H1 (cell line): ENCODE measurements at regions not wholly inside any gene's neighbourhood (a gene's known extent, or its start where the extent isn't known, plus 50 kb on each side); places are given as distances from the start of the nearest gene placed in this dataset.

Experiments used
- CTCF ChIA-PET: fragments of 300-600 bp; sonication (Branson Sonifier 250); formaldehyde crosslinking; loops from one replicate; lab custom pipeline; 2021; ENCODE audit not compliant: partially characterized antibody; lab: Charles Lee
- POLR2A ChIA-PET: fragments of 300-600 bp; sonication (Branson Sonifier 250); formaldehyde crosslinking; loops from one replicate; lab custom pipeline; 2021; ENCODE audit warnings: inconsistent platforms; ENCODE audit not compliant: partially characterized antibody; lab: Charles Lee
- DNase-seq, 2 experiments: peaks; one replicate each; pipeline versions ENCODE4 v3.0.0 to v3.0.0-alpha.2; 2010 to 2022; ENCODE audit warnings: low spot score in 2 of 2, low read depth in 1 of 2, mixed read lengths in 1 of 2
- FAIRE-seq: peaks from 2 replicates; lab custom pipeline; 2011; peaks lifted over from hg19 to GRCh38; lab: Jason Lieb, UNC
- H2AFZ ChIP-seq: 2 replicates; pipeline ENCODE4 v1.8.1; 2012; ENCODE audit warnings: low read length, inconsistent platforms
- H2AK5ac ChIP-seq: 2 replicates; pipeline ENCODE4 v1.6.1; 2013; ENCODE audit warnings: low read depth, low read length
- H2BK120ac ChIP-seq: replicated peaks from 2 replicates; pipeline ENCODE3; 2013; ENCODE audit warnings: low read depth, low read length, inconsistent platforms
- H2BK12ac ChIP-seq: 2 replicates; pipeline ENCODE4 v1.6.1; 2013; ENCODE audit warnings: low read depth, low read length
- H2BK15ac ChIP-seq: 2 replicates; pipeline ENCODE4 v1.6.1; 2013; ENCODE audit warnings: low read length
- H2BK20ac ChIP-seq: 2 replicates; pipeline ENCODE4 v1.6.1; 2013; ENCODE audit warnings: low read length
- H2BK5ac ChIP-seq: 2 replicates; pipeline ENCODE4 v1.6.1; 2013; ENCODE audit warnings: low read depth, low read length
- H3K14ac ChIP-seq: 2 replicates; pipeline ENCODE4 v1.6.1; 2013; ENCODE audit warnings: inconsistent platforms; ENCODE audit not compliant: insufficient read length
- H3K18ac ChIP-seq: 2 replicates; pipeline ENCODE4 v1.6.1; 2013; ENCODE audit warnings: low read length; ENCODE audit errors: extremely low read depth
- H3K23ac ChIP-seq: 2 replicates; pipeline ENCODE4 v1.6.1; 2013; ENCODE audit warnings: inconsistent platforms; ENCODE audit not compliant: insufficient read length
- H3K23me2 ChIP-seq: 2 replicates; pipeline ENCODE4 v1.6.1; 2013; ENCODE audit warnings: low read depth, low read length
- H3K27ac ChIP-seq: 2 replicates; pipeline ENCODE4 v1.6.1; 2011; ENCODE audit warnings: low read depth, low read length, inconsistent platforms
- H3K27me3 ChIP-seq, 4 experiments: replicated peaks in 1 of 4; 1 replicate in 1 of 4; 2 replicates in 3 of 4; pipeline versions ENCODE4 v1.6.1 to v1.8.1; 2011 to 2013; ENCODE audit warnings: low read length in 3 of 4, mild to moderate bottlenecking in 3 of 4, inconsistent platforms in 2 of 4, mixed read lengths in 2 of 4, moderate library complexity in 1 of 4; ENCODE audit not compliant: control insufficient read depth in 3 of 4, insufficient read depth in 3 of 4; ENCODE audit errors: extremely low read depth in 1 of 4
- H3K36me3 ChIP-seq, 4 experiments: 2 replicates each; pipeline versions ENCODE4 v1.6.1 to v1.8.1; 2011 to 2013; ENCODE audit warnings: mild to moderate bottlenecking in 4 of 4, low read length in 3 of 4, moderate library complexity in 2 of 4, control low read depth in 1 of 4, inconsistent platforms in 1 of 4; ENCODE audit not compliant: insufficient read depth in 4 of 4, control insufficient read depth in 2 of 4
- H3K4ac ChIP-seq: replicated peaks from 2 replicates; pipeline ENCODE3; 2013; ENCODE audit warnings: low read length, low read depth, mixed read lengths, inconsistent platforms; ENCODE audit not compliant: insufficient read length
- H3K4me1 ChIP-seq, 4 experiments: replicated peaks in 1 of 4; 1 replicate in 1 of 4; 2 replicates in 3 of 4; pipeline versions ENCODE4 v1.6.1 to v1.8.1; 2011 to 2013; ENCODE audit warnings: low read length in 3 of 4, inconsistent platforms in 2 of 4, mixed read lengths in 1 of 4; ENCODE audit not compliant: insufficient read depth in 4 of 4, control insufficient read depth in 3 of 4
- H3K4me2 ChIP-seq, 2 experiments: 2 replicates each; pipeline versions ENCODE4 v1.6.1 to v1.8.1; 2011 to 2013; ENCODE audit warnings: low read depth in 2 of 2, low read length in 2 of 2, control low read depth in 1 of 2, inconsistent platforms in 1 of 2, mild to moderate bottlenecking in 1 of 2; ENCODE audit not compliant: insufficient read depth in 1 of 2
- H3K4me3 ChIP-seq, 4 experiments: fragments of 200-600, 300-600 bp in 1 of 4; sonication (generic), shearing (Covaris generic), sonication (Bioruptor Twin) in 1 of 4; 2 replicates each; pipeline versions ENCODE4 v1.5.1 to v1.8.1; 2011 to 2016; ENCODE audit warnings: low read length in 4 of 4, low read depth in 3 of 4, control low read depth in 2 of 4, inconsistent platforms in 2 of 4, mild to moderate bottlenecking in 2 of 4, mixed read lengths in 1 of 4, moderate library complexity in 1 of 4; ENCODE audit not compliant: insufficient read depth in 2 of 4; ENCODE audit errors: extremely low read depth in 1 of 4
- H3K56ac ChIP-seq: replicated peaks from 2 replicates; pipeline ENCODE3; 2013; ENCODE audit warnings: low read depth, mild to moderate bottlenecking, mixed read lengths, low read length, inconsistent platforms; ENCODE audit not compliant: insufficient read length
- H3K79me1 ChIP-seq: 2 replicates; pipeline ENCODE4 v1.6.1; 2013; ENCODE audit warnings: low read depth, low read length, control low read depth
- H3K79me2 ChIP-seq, 2 experiments: 2 replicates each; pipeline versions ENCODE4 v1.6.1 to v1.8.1; 2012 to 2013; ENCODE audit warnings: low read length in 2 of 2, mild to moderate bottlenecking in 2 of 2, inconsistent platforms in 1 of 2; ENCODE audit not compliant: insufficient read depth in 2 of 2, control insufficient read depth in 1 of 2
- H3K9ac ChIP-seq, 4 experiments: replicated peaks in 1 of 4; 1 replicate in 1 of 4; 2 replicates in 3 of 4; pipeline versions ENCODE4 v1.6.1 to v1.8.1; 2011 to 2013; ENCODE audit warnings: low read depth in 3 of 4, low read length in 3 of 4, control low read depth in 2 of 4, mild to moderate bottlenecking in 2 of 4, moderate library complexity in 2 of 4, inconsistent platforms in 1 of 4; ENCODE audit errors: extremely low read depth in 1 of 4
- H3K9me3 ChIP-seq, 2 experiments: 2 replicates each; pipeline versions ENCODE4 v1.6.1 to v1.8.1; 2012 to 2013; ENCODE audit warnings: mild to moderate bottlenecking in 2 of 2, moderate library complexity in 2 of 2, control low read depth in 1 of 2, inconsistent platforms in 1 of 2, low read depth in 1 of 2, low read length in 1 of 2, mixed read lengths in 1 of 2; ENCODE audit not compliant: insufficient read depth in 2 of 2
- H4K20me1 ChIP-seq, 2 experiments: replicated peaks in 1 of 2; 2 replicates each; pipeline versions ENCODE3 to v1.8.1; 2011 to 2013; ENCODE audit warnings: inconsistent platforms in 2 of 2, low read length in 2 of 2, mild to moderate bottlenecking in 1 of 2; ENCODE audit not compliant: insufficient read depth in 2 of 2, control insufficient read depth in 1 of 2
- H4K5ac ChIP-seq: 2 replicates; pipeline ENCODE4 v1.6.1; 2013; ENCODE audit warnings: low read length, low read depth, mixed read lengths, inconsistent platforms; ENCODE audit not compliant: insufficient read length
- H4K8ac ChIP-seq: 2 replicates; pipeline ENCODE4 v1.8.0; 2013; ENCODE audit warnings: mild to moderate bottlenecking, moderate library complexity, low read length, inconsistent platforms; ENCODE audit not compliant: insufficient read depth; ENCODE audit errors: extremely low read depth
- H4K91ac ChIP-seq: replicated peaks from 2 replicates; pipeline ENCODE3; 2013; ENCODE audit warnings: low read length, mixed read lengths, inconsistent platforms; ENCODE audit not compliant: insufficient read length
- CREB1 ChIP-seq: IDR thresholded peaks from 2 replicates; pipeline ENCODE4 v1.6.1; 2012; ENCODE audit warnings: inconsistent platforms
- CTCF ChIP-seq, 3 experiments: IDR thresholded peaks; 1 replicate in 2 of 3; 2 replicates in 1 of 3; pipeline versions ENCODE4 v1.5.1 to v1.6.1; 2011; ENCODE audit warnings: low read length in 3 of 3, mild to moderate bottlenecking in 3 of 3, inconsistent platforms in 2 of 3, low read depth in 1 of 3, moderate library complexity in 1 of 3; ENCODE audit not compliant: insufficient read depth in 1 of 3; ENCODE audit errors: control extremely low read depth in 1 of 3
- POU5F1 ChIP-seq: IDR thresholded peaks from 2 replicates; pipeline ENCODE4 v1.6.1; 2011; ENCODE audit warnings: low read depth, mild to moderate bottlenecking, low read length, moderate library complexity
- WGBS, 2 experiments: shearing (Covaris generic) in 1 of 2; methylation state at CpG; one replicate each; pipeline versions ENCODE4 v1.1.6 to v1.1.7; 2013 to 2015; ENCODE audit warnings: low lambda C conversion rate in 2 of 2, mixed read lengths in 2 of 2, inconsistent platforms in 1 of 2, low coverage in 1 of 2, missing lambda C conversion rate in 1 of 2; ENCODE audit not compliant: insufficient replicate concordance in 2 of 2, insufficient coverage in 1 of 2, insufficient read length in 1 of 2; ENCODE audit errors: extremely low coverage in 1 of 2, missing lambda C conversion rate in 1 of 2; 5-methylcytosine and 5-hydroxymethylcytosine counted together

- H2BK20ac ChIP-seq = no peak overlapping the region
- H2BK15ac ChIP-seq = no peak overlapping the region
- H3K9me3 ChIP-seq = no peaks in the 10 kb centered on the region
- no peak overlapping the region for H3K14ac ChIP-seq
- H3K79me1 ChIP-seq = no peaks in the 10 kb centered on the region
- no peak overlapping the region for H2AFZ ChIP-seq
- no peak overlapping the region for H2BK5ac ChIP-seq
- CTCF ChIA-PET = no interaction called here
- H4K8ac ChIP-seq = no peak overlapping the region
- WGBS, 2 experiments = 87% methylated on average over 3 of the region's 3 CpGs; no CpG with 5 or more reads in 1 of the 2 experiments
- no peak overlapping the region for H3K23ac ChIP-seq
- no peak overlapping the region for H3K4me3 ChIP-seq
- POLR2A ChIA-PET = no interaction called here
- H3K4me2 ChIP-seq = no peak overlapping the region
- H4K91ac ChIP-seq = no peak overlapping the region
- H3K27me3 ChIP-seq = no peaks in the 10 kb centered on the region
- H2AK5ac ChIP-seq = no peak overlapping the region
- H3K36me3 ChIP-seq = no peaks in the 10 kb centered on the region
- no peak overlapping the region for H4K5ac ChIP-seq
- H3K27ac ChIP-seq = no peak overlapping the region
- H3K4me1 ChIP-seq = no peaks in the 10 kb centered on the region
- DNase-seq (no peak), FAIRE-seq (no peak)
- H3K23me2 ChIP-seq = no peaks in the 10 kb centered on the region; the same call in 1 of the 2 replicates
- H3K56ac ChIP-seq = no peak overlapping the region
- H2BK12ac ChIP-seq = no peak overlapping the region
- no peak overlapping the region for H3K9ac ChIP-seq
- no peak overlapping the region for H2BK120ac ChIP-seq
- H3K18ac ChIP-seq = no peak overlapping the region
- H3K79me2 ChIP-seq = no peaks in the 10 kb centered on the region
- no peaks in the 10 kb centered on the region for H4K20me1 ChIP-seq
- no peak overlapping the region for H3K4ac ChIP-seq
- TF ChIP-seq POU5F1 (no peak), CTCF (IDR thresholded peaks at IDR 0.05; ENCODE audit: control extremely low read depth in 1 of 3, insufficient read depth in 1 of 3, low read depth in 1 of 3, low read length in 3 of 3) (no peak), CREB1 (no peak)
These were observed 113.3 kb upstream of the TBX18 start for GRCh38 chr6:84877515-84878210.
